MCF 10A (cell line): ENCODE measurements at regions not wholly inside any gene's neighbourhood (a gene's known extent, or its start where the extent isn't known, plus 50 kb on each side); places are given as distances from the start of the nearest gene placed in this dataset.

Experiments used
- BruUV-seq: library from RNA; stranded (reverse); fragments of 400-500 nt; replicated peaks from 2 replicates; lab custom pipeline; 2021; lab: Mats Ljungman, UMichigan
- CTCF ChIA-PET: fragments of 300-600 bp; sonication (Branson Sonifier 250); formaldehyde crosslinking; extraction: SDS; loops from one replicate; lab custom pipeline; 2021; ENCODE audit warnings: antibody characterized with exemption, inconsistent platforms; lab: Yijun Ruan, JAX
- POLR2A ChIA-PET: fragments of 300-600, 350-650 bp; sonication (Branson Sonifier 250); formaldehyde crosslinking; extraction: SDS; loops from one replicate; lab custom pipeline; 2020; ENCODE audit warnings: antibody characterized with exemption, inconsistent platforms; lab: Yijun Ruan, JAX
- DNase-seq: peaks from one replicate; pipeline ENCODE4 v3.0.0-alpha.2; 2018; ENCODE audit not compliant: unreplicated experiment
- H3K27ac Mint-ChIP-seq: one replicate; pipeline ENCODE4 v1.8.0; 2022; ENCODE audit warnings: mild to moderate bottlenecking, low read depth, mixed read lengths; ENCODE audit not compliant: unreplicated experiment
- H3K27me3 Mint-ChIP-seq: one replicate; pipeline ENCODE4 v1.8.0; 2022; ENCODE audit warnings: mixed read lengths; ENCODE audit not compliant: insufficient read depth, unreplicated experiment
- H3K36me3 Mint-ChIP-seq: one replicate; pipeline ENCODE4 v1.8.0; 2022; ENCODE audit warnings: mild to moderate bottlenecking, moderate library complexity, mixed read lengths; ENCODE audit not compliant: insufficient read depth, unreplicated experiment
- H3K4me1 Mint-ChIP-seq: one replicate; pipeline ENCODE4 v1.8.0; 2022; ENCODE audit warnings: mixed read lengths; ENCODE audit not compliant: insufficient read depth, unreplicated experiment
- H3K4me3 Mint-ChIP-seq: one replicate; pipeline ENCODE4 v1.8.0; 2022; ENCODE audit warnings: mild to moderate bottlenecking, moderate library complexity, mixed read lengths; ENCODE audit not compliant: unreplicated experiment
- H3K9me3 Mint-ChIP-seq: one replicate; pipeline ENCODE4 v1.8.0; 2022; ENCODE audit warnings: mixed read lengths; ENCODE audit not compliant: unreplicated experiment
- CTCF ChIP-seq: fragments of 200-600 bp; IDR thresholded peaks from one replicate; pipeline ENCODE4 v1.8.0; 2022; ENCODE audit warnings: antibody characterized with exemption, mild to moderate bottlenecking; ENCODE audit not compliant: unreplicated experiment
- intact Hi-C: fragments of 100-400 bp; cut with micrococcal nuclease; formaldehyde crosslinking; loops from 2 replicates; pipeline ENCODE4 v1.14.1; 2022

- POLR2A ChIA-PET, result interaction anchor here (1.2 kb wide), 2 partner anchors 8 to 12 kb away, joined by 3 to 4 read pairs; no protein-coding TSS in a partner anchor
- CTCF ChIA-PET, result no interaction called here
- Mint-ChIP-seq H3K36me3 (no peaks in the 10 kb centered on the region), H3K4me3 (no peak overlapping the region), H3K27me3 (no peaks in the 10 kb centered on the region), H3K4me1 (peaks cover 10% of the 10 kb centered on the region), H3K27ac (no peak overlapping the region), H3K9me3 (no peaks in the 10 kb centered on the region)
- no peak for DNase-seq
- no TSS peak for BruUV-seq
- intact Hi-C loops, result no loop called here
- TF ChIP-seq CTCF, result no peak
These were observed 57.3 kb upstream of the PPP1CB start for GRCh38 chr2:28694364-28694763.

- CTCF ChIA-PET, result no interaction called here
- H3K9me3 Mint-ChIP-seq, result no peaks in the 10 kb centered on the region
These were observed 56.4 kb upstream of the PPP1CB start for GRCh38 chr2:28695245-28695647.

DNA sequence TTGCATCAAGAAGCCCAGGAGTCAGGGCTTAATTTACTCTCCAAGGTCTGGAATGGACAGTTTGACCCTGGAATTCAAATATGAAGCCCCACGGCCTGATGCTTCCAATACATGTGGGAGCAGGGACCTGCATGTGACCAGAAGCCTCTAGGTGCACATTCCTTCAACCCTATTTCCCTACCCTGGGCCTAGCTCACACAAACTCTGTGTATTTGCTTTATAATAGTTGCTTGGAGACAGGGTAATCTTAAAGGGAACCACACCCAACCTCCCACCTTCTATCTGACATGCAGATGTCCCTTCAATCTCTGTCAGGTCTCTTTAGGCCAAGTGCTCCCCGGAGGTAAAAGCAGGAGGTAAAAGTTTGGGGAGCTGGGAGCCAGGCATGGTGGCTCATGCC, 55.4 kb upstream of the PPP1CB start:
- Mint-ChIP-seq H3K36me3 (no peaks in the 10 kb centered on the region), H3K27ac (no peak overlapping the region), H3K4me3 (no peak overlapping the region), H3K9me3 (no peaks in the 10 kb centered on the region), H3K4me1 (peaks cover 10% of the 10 kb centered on the region), H3K27me3 (no peaks in the 10 kb centered on the region)
- intact Hi-C loops, result no loop called here
- ChIA-PET POLR2A (no interaction called here), CTCF (interaction anchor here (0.7 kb wide), 1 partner anchor 13 kb away, joined by 3 read pairs; no protein-coding TSS in a partner anchor)
- TF ChIP-seq CTCF, result no peak
- no TSS peak for BruUV-seq
- no peak for DNase-seq

More at GRCh38 chr2:28695245-28695647, 56.4 kb upstream of the PPP1CB start:
- no peaks in the 10 kb centered on the region for H3K27me3 Mint-ChIP-seq
- no peak for TF ChIP-seq CTCF
- H3K27ac Mint-ChIP-seq, result no peak overlapping the region
- no peak overlapping the region for H3K4me3 Mint-ChIP-seq
- no TSS peak for BruUV-seq
- no peaks in the 10 kb centered on the region for H3K36me3 Mint-ChIP-seq
- intact Hi-C loops, result no loop called here
- no peak for DNase-seq
- POLR2A ChIA-PET, result interaction anchor here (0.7 to 1.2 kb wide), 3 partner anchors 9 to 35 kb away, joined by 3 to 4 read pairs (median 3); no protein-coding TSS in a partner anchor
- H3K4me1 Mint-ChIP-seq, result peaks cover 10% of the 10 kb centered on the region

GRCh38 chr2:28697602-28698149, 54.0 kb upstream of the PPP1CB start:
- POLR2A ChIA-PET, result interaction anchor here (0.7 kb wide), 1 partner anchor 19 kb away, joined by 5 read pairs; no protein-coding TSS in a partner anchor
- no peak for DNase-seq
- BruUV-seq, result no TSS peak
- Mint-ChIP-seq H3K9me3 (no peaks in the 10 kb centered on the region), H3K4me1 (peaks cover 2% of the 10 kb centered on the region), H3K4me3 (no peak overlapping the region), H3K27me3 (no peaks in the 10 kb centered on the region), H3K36me3 (no peaks in the 10 kb centered on the region), H3K27ac (no peak overlapping the region)
- intact Hi-C loops, result no loop called here
- TF ChIP-seq CTCF, result no peak
- CTCF ChIA-PET, result interaction anchor here (1.1 to 1.4 kb wide), 2 partner anchors 8 to 104 kb away, joined by 3 read pairs; no protein-coding TSS in a partner anchor
